Thymus (tissue), 11 donors: ENCODE measurements at regions not wholly inside any gene's neighbourhood (a gene's known extent, or its start where the extent isn't known, plus 50 kb on each side); places are given as distances from the start of the nearest gene placed in this dataset.
"Not testable (repeated sequence)": the region's sequence is repeated elsewhere in the genome, so short reads cannot be mapped to it uniquely, and the experiment has no call there.

Source experiments
- DNase-seq, 9 donors: peaks; one replicate each; pipeline ENCODE4 v3.0.0-alpha.2; 2013; ENCODE audit warnings: low spot score in 9 of 9, low read depth in 6 of 9, missing footprints in 1 of 9
- H3K27ac ChIP-seq, 2 donors: one replicate each; pipeline ENCODE4 v1.5.1; 2013; ENCODE audit warnings: control low read depth in 1 of 2, low read depth in 1 of 2, low read length in 1 of 2, mild to moderate bottlenecking in 1 of 2, moderate library complexity in 1 of 2
- H3K27me3 ChIP-seq, 2 donors: one replicate each; pipeline ENCODE4 v1.5.1; 2013; ENCODE audit warnings: low read length in 1 of 2; ENCODE audit not compliant: control insufficient read depth in 2 of 2, insufficient read depth in 1 of 2
- H3K36me3 ChIP-seq, 2 donors: one replicate each; pipeline ENCODE4 v1.5.1; 2013; ENCODE audit warnings: low read length in 1 of 2, mild to moderate bottlenecking in 1 of 2, moderate library complexity in 1 of 2; ENCODE audit not compliant: control insufficient read depth in 2 of 2, insufficient read depth in 2 of 2
- H3K4me1 ChIP-seq, 2 donors: one replicate each; pipeline ENCODE4 v1.5.1; 2013; ENCODE audit warnings: low read length in 2 of 2; ENCODE audit not compliant: control insufficient read depth in 2 of 2, insufficient read depth in 2 of 2
- H3K4me3 ChIP-seq, 2 donors: one replicate each; pipeline ENCODE4 v1.5.1; 2013; ENCODE audit warnings: low read length in 2 of 2, control low read depth in 1 of 2, mild to moderate bottlenecking in 1 of 2
- H3K9me3 ChIP-seq, 2 donors: one replicate each; pipeline ENCODE4 v1.5.1; 2013; ENCODE audit warnings: low read length in 1 of 2, mild to moderate bottlenecking in 1 of 2; ENCODE audit not compliant: control insufficient read depth in 2 of 2, insufficient read depth in 1 of 2
- WGBS: extraction: QIAGEN DNeasy Blood & Tissue Kit; methylation state at CpG from one replicate; pipeline ENCODE4 v1.1.7; 2013; 5-methylcytosine and 5-hydroxymethylcytosine counted together
- donor health status: healthy.

- no peak overlapping the region for H3K4me3 ChIP-seq
- no peaks in the 10 kb centered on the region for H3K9me3 ChIP-seq
- no peak overlapping the region for H3K27ac ChIP-seq
- no peak for DNase-seq
- 96% methylated on average over 2 of the region's 2 CpGs for WGBS
- no peaks in the 10 kb centered on the region for H3K4me1 ChIP-seq
- H3K36me3 ChIP-seq = no peaks in the 10 kb centered on the region
- no peaks in the 10 kb centered on the region for H3K27me3 ChIP-seq
These were observed 112.2 kb downstream of the ACTBL2 start for GRCh38 chr5:57370376-57370775.

- no peak overlapping the region for H3K27ac ChIP-seq
- WGBS = 98% methylated on average over 3 of the region's 3 CpGs
- no peaks in the 10 kb centered on the region for H3K36me3 ChIP-seq
These were observed 114.6 kb downstream of the ACTBL2 start for GRCh38 chr5:57368010-57368409.

GRCh38 chr5:57366744-57367143 is 115.9 kb downstream of the ACTBL2 start:
- Histone ChIP-seq H3K27ac (no peak overlapping the region), H3K27me3 (no peaks in the 10 kb centered on the region), H3K9me3 (no peaks in the 10 kb centered on the region), H3K4me3 (no peak overlapping the region), H3K36me3 (no peaks in the 10 kb centered on the region), H3K4me1 (no peaks in the 10 kb centered on the region)
- no peak for DNase-seq
- WGBS = 94% methylated on average over 1 of the region's 1 CpG

More at GRCh38 chr5:57368010-57368409, 114.6 kb downstream of the ACTBL2 start:
- DNase-seq = no peak
- Histone ChIP-seq H3K9me3 (no peaks in the 10 kb centered on the region), H3K4me1 (no peaks in the 10 kb centered on the region), H3K27me3 (no peaks in the 10 kb centered on the region), H3K4me3 (no peak overlapping the region)

- no peak overlapping the region for H3K27ac ChIP-seq
- no peak for DNase-seq
These were observed 119.7 kb downstream of the ACTBL2 start for GRCh38 chr5:57362951-57363350.

GRCh38 chr5:57360871-57361270 is 121.7 kb downstream of the ACTBL2 start:
- WGBS = 90% methylated on average over 1 of the region's 1 CpG
- H3K27ac ChIP-seq = no peak overlapping the region
- DNase-seq = no peak
- no peak overlapping the region for H3K4me3 ChIP-seq
- no peaks in the 10 kb centered on the region for H3K36me3 ChIP-seq
- no peaks in the 10 kb centered on the region for H3K4me1 ChIP-seq
- no peaks in the 10 kb centered on the region for H3K27me3 ChIP-seq
- no peaks in the 10 kb centered on the region for H3K9me3 ChIP-seq

More at GRCh38 chr5:57362951-57363350, 119.7 kb downstream of the ACTBL2 start:
- no peaks in the 10 kb centered on the region for H3K9me3 ChIP-seq
- no peak overlapping the region for H3K4me3 ChIP-seq
- no peaks in the 10 kb centered on the region for H3K36me3 ChIP-seq
- 95% methylated on average over 5 of the region's 5 CpGs for WGBS
- H3K4me1 ChIP-seq = no peaks in the 10 kb centered on the region
- H3K27me3 ChIP-seq = no peaks in the 10 kb centered on the region

- no peak for DNase-seq
- Histone ChIP-seq H3K27ac (no peak overlapping the region), H3K4me1 (no peaks in the 10 kb centered on the region), H3K27me3 (no peaks in the 10 kb centered on the region), H3K9me3 (no peaks in the 10 kb centered on the region), H3K4me3 (no peak overlapping the region), H3K36me3 (no peaks in the 10 kb centered on the region)
- WGBS = 95% methylated on average over 5 of the region's 5 CpGs
These were observed 123.6 kb downstream of the ACTBL2 start for GRCh38 chr5:57358796-57359592.

- H3K27ac ChIP-seq, H3K9me3 ChIP-seq, H3K36me3 ChIP-seq, DNase-seq, H3K4me1 ChIP-seq, H3K4me3 ChIP-seq, H3K27me3 ChIP-seq: not testable (repeated sequence)
- 97% methylated on average over 12 of the region's 16 CpGs for WGBS
These were observed 125.8 kb downstream of the ACTBL2 start for GRCh38 chr5:57356850-57357249.

- no peaks in the 10 kb centered on the region for H3K27me3 ChIP-seq
- H3K36me3 ChIP-seq = no peaks in the 10 kb centered on the region
- H3K4me1 ChIP-seq = no peaks in the 10 kb centered on the region
- no peak overlapping the region for H3K27ac ChIP-seq
- no peak overlapping the region for H3K4me3 ChIP-seq
- no peaks in the 10 kb centered on the region for H3K9me3 ChIP-seq
- no peak for DNase-seq
- WGBS = 98% methylated on average over 1 of the region's 1 CpG
These were observed 133.4 kb downstream of the ACTBL2 start for GRCh38 chr5:57349214-57349613.

- no peak for DNase-seq
- 90% methylated on average over 7 of the region's 7 CpGs for WGBS
- Histone ChIP-seq H3K4me3 (no peak overlapping the region), H3K27me3 (no peaks in the 10 kb centered on the region), H3K27ac (no peak overlapping the region), H3K4me1 (no peaks in the 10 kb centered on the region), H3K9me3 (no peaks in the 10 kb centered on the region), H3K36me3 (no peaks in the 10 kb centered on the region)
These were observed 134.1 kb downstream of the ACTBL2 start for GRCh38 chr5:57348376-57349140.
